HG03558 (cell line): ENCODE measurements at regions not wholly inside any gene's neighbourhood (a gene's known extent, or its start where the extent isn't known, plus 50 kb on each side); places are given as distances from the start of the nearest gene placed in this dataset.

Source experiments
- ATAC-seq: cut with Tn5 transposase; IDR thresholded peaks from one replicate; pipeline ENCODE4 v1.9.1; 2021; ENCODE audit warnings: moderate number of reproducible peaks; ENCODE audit not compliant: unreplicated experiment; ENCODE audit errors: extremely low read depth

- ATAC-seq = no peak
Observed at GRCh38 chr11:109902764-109903433, 190.3 kb upstream of the ZC3H12C start.

- no peak for ATAC-seq
Observed at GRCh38 chr11:109911488-109911887, 181.7 kb upstream of the ZC3H12C start.

GRCh38 chr11:109914038-109914437, 179.2 kb upstream of the ZC3H12C start:
- ATAC-seq = no peak

- ATAC-seq = no peak
Observed at GRCh38 chr11:109914809-109915653, 178.2 kb upstream of the ZC3H12C start.

- ATAC-seq = no peak
Observed at GRCh38 chr11:109926941-109927340, 166.3 kb upstream of the ZC3H12C start.

GRCh38 chr11:109929308-109929707, 163.9 kb upstream of the ZC3H12C start:
- no peak for ATAC-seq

GRCh38 chr11:109933126-109933525, 160.1 kb upstream of the ZC3H12C start:
- ATAC-seq = no peak

- ATAC-seq = no peak
Observed at GRCh38 chr11:109934151-109934550, 159.0 kb upstream of the ZC3H12C start.

- no peak for ATAC-seq
Observed at GRCh38 chr11:109936661-109937180, 156.5 kb upstream of the ZC3H12C start.

- ATAC-seq = no peak
Observed at GRCh38 chr11:109937968-109938367, 155.2 kb upstream of the ZC3H12C start.

- no peak for ATAC-seq
Observed at GRCh38 chr11:109939166-109939810, 153.9 kb upstream of the ZC3H12C start.

GRCh38 chr11:109940816-109941215, 152.4 kb upstream of the ZC3H12C start:
- ATAC-seq = no peak

- ATAC-seq = peak; percentile 21
Observed at GRCh38 chr11:109945626-109946321, 147.4 kb upstream of the ZC3H12C start.

GRCh38 chr11:109946322-109946846, 146.8 kb upstream of the ZC3H12C start:
- ATAC-seq = peak; percentile 81

GRCh38 chr11:109954534-109954933, 138.7 kb upstream of the ZC3H12C start:
- ATAC-seq = no peak

- peak; percentile 52 for ATAC-seq
Observed at GRCh38 chr11:109956124-109956793, 136.9 kb upstream of the ZC3H12C start.

GRCh38 chr11:109957000-109957399, 136.2 kb upstream of the ZC3H12C start:
- ATAC-seq = peak; percentile 41

- ATAC-seq = no peak
Observed at GRCh38 chr11:109957601-109958000, 135.6 kb upstream of the ZC3H12C start.

- no peak for ATAC-seq
Observed at GRCh38 chr11:109958131-109958820, 134.9 kb upstream of the ZC3H12C start.
